H1 (cell line): ENCODE measurements at regions not wholly inside any gene's neighbourhood (a gene's known extent, or its start where the extent isn't known, plus 50 kb on each side); places are given as distances from the start of the nearest gene placed in this dataset.

ENCODE experiments used
- CTCF ChIA-PET: fragments of 300-600 bp; sonication (Branson Sonifier 250); formaldehyde crosslinking; loops from one replicate; lab custom pipeline; 2021; ENCODE audit not compliant: partially characterized antibody; lab: Charles Lee
- POLR2A ChIA-PET: fragments of 300-600 bp; sonication (Branson Sonifier 250); formaldehyde crosslinking; loops from one replicate; lab custom pipeline; 2021; ENCODE audit warnings: inconsistent platforms; ENCODE audit not compliant: partially characterized antibody; lab: Charles Lee
- DNase-seq, 2 experiments: peaks; one replicate each; pipeline versions ENCODE4 v3.0.0 to v3.0.0-alpha.2; 2010 to 2022; ENCODE audit warnings: low spot score in 2 of 2, low read depth in 1 of 2, mixed read lengths in 1 of 2
- FAIRE-seq: peaks from 2 replicates; lab custom pipeline; 2011; peaks lifted over from hg19 to GRCh38; lab: Jason Lieb, UNC
- H2AFZ ChIP-seq: 2 replicates; pipeline ENCODE4 v1.8.1; 2012; ENCODE audit warnings: low read length, inconsistent platforms
- H2AK5ac ChIP-seq: 2 replicates; pipeline ENCODE4 v1.6.1; 2013; ENCODE audit warnings: low read depth, low read length
- H2BK120ac ChIP-seq: replicated peaks from 2 replicates; pipeline ENCODE3; 2013; ENCODE audit warnings: low read depth, low read length, inconsistent platforms
- H2BK12ac ChIP-seq: 2 replicates; pipeline ENCODE4 v1.6.1; 2013; ENCODE audit warnings: low read depth, low read length
- H2BK15ac ChIP-seq: 2 replicates; pipeline ENCODE4 v1.6.1; 2013; ENCODE audit warnings: low read length
- H2BK20ac ChIP-seq: 2 replicates; pipeline ENCODE4 v1.6.1; 2013; ENCODE audit warnings: low read length
- H2BK5ac ChIP-seq: 2 replicates; pipeline ENCODE4 v1.6.1; 2013; ENCODE audit warnings: low read depth, low read length
- H3K14ac ChIP-seq: 2 replicates; pipeline ENCODE4 v1.6.1; 2013; ENCODE audit warnings: inconsistent platforms; ENCODE audit not compliant: insufficient read length
- H3K18ac ChIP-seq: 2 replicates; pipeline ENCODE4 v1.6.1; 2013; ENCODE audit warnings: low read length; ENCODE audit errors: extremely low read depth
- H3K23ac ChIP-seq: 2 replicates; pipeline ENCODE4 v1.6.1; 2013; ENCODE audit warnings: inconsistent platforms; ENCODE audit not compliant: insufficient read length
- H3K23me2 ChIP-seq: 2 replicates; pipeline ENCODE4 v1.6.1; 2013; ENCODE audit warnings: low read depth, low read length
- H3K27ac ChIP-seq: 2 replicates; pipeline ENCODE4 v1.6.1; 2011; ENCODE audit warnings: low read depth, low read length, inconsistent platforms
- H3K27me3 ChIP-seq, 4 experiments: replicated peaks in 1 of 4; 1 replicate in 1 of 4; 2 replicates in 3 of 4; pipeline versions ENCODE4 v1.6.1 to v1.8.1; 2011 to 2013; ENCODE audit warnings: low read length in 3 of 4, mild to moderate bottlenecking in 3 of 4, inconsistent platforms in 2 of 4, mixed read lengths in 2 of 4, moderate library complexity in 1 of 4; ENCODE audit not compliant: control insufficient read depth in 3 of 4, insufficient read depth in 3 of 4; ENCODE audit errors: extremely low read depth in 1 of 4
- H3K36me3 ChIP-seq, 4 experiments: 2 replicates each; pipeline versions ENCODE4 v1.6.1 to v1.8.1; 2011 to 2013; ENCODE audit warnings: mild to moderate bottlenecking in 4 of 4, low read length in 3 of 4, moderate library complexity in 2 of 4, control low read depth in 1 of 4, inconsistent platforms in 1 of 4; ENCODE audit not compliant: insufficient read depth in 4 of 4, control insufficient read depth in 2 of 4
- H3K4ac ChIP-seq: replicated peaks from 2 replicates; pipeline ENCODE3; 2013; ENCODE audit warnings: low read length, low read depth, mixed read lengths, inconsistent platforms; ENCODE audit not compliant: insufficient read length
- H3K4me1 ChIP-seq, 4 experiments: replicated peaks in 1 of 4; 1 replicate in 1 of 4; 2 replicates in 3 of 4; pipeline versions ENCODE4 v1.6.1 to v1.8.1; 2011 to 2013; ENCODE audit warnings: low read length in 3 of 4, inconsistent platforms in 2 of 4, mixed read lengths in 1 of 4; ENCODE audit not compliant: insufficient read depth in 4 of 4, control insufficient read depth in 3 of 4
- H3K4me2 ChIP-seq, 2 experiments: 2 replicates each; pipeline versions ENCODE4 v1.6.1 to v1.8.1; 2011 to 2013; ENCODE audit warnings: low read depth in 2 of 2, low read length in 2 of 2, control low read depth in 1 of 2, inconsistent platforms in 1 of 2, mild to moderate bottlenecking in 1 of 2; ENCODE audit not compliant: insufficient read depth in 1 of 2
- H3K4me3 ChIP-seq, 4 experiments: fragments of 200-600, 300-600 bp in 1 of 4; sonication (generic), shearing (Covaris generic), sonication (Bioruptor Twin) in 1 of 4; 2 replicates each; pipeline versions ENCODE4 v1.5.1 to v1.8.1; 2011 to 2016; ENCODE audit warnings: low read length in 4 of 4, low read depth in 3 of 4, control low read depth in 2 of 4, inconsistent platforms in 2 of 4, mild to moderate bottlenecking in 2 of 4, mixed read lengths in 1 of 4, moderate library complexity in 1 of 4; ENCODE audit not compliant: insufficient read depth in 2 of 4; ENCODE audit errors: extremely low read depth in 1 of 4
- H3K56ac ChIP-seq: replicated peaks from 2 replicates; pipeline ENCODE3; 2013; ENCODE audit warnings: low read depth, mild to moderate bottlenecking, mixed read lengths, low read length, inconsistent platforms; ENCODE audit not compliant: insufficient read length
- H3K79me1 ChIP-seq: 2 replicates; pipeline ENCODE4 v1.6.1; 2013; ENCODE audit warnings: low read depth, low read length, control low read depth
- H3K79me2 ChIP-seq, 2 experiments: 2 replicates each; pipeline versions ENCODE4 v1.6.1 to v1.8.1; 2012 to 2013; ENCODE audit warnings: low read length in 2 of 2, mild to moderate bottlenecking in 2 of 2, inconsistent platforms in 1 of 2; ENCODE audit not compliant: insufficient read depth in 2 of 2, control insufficient read depth in 1 of 2
- H3K9ac ChIP-seq, 4 experiments: replicated peaks in 1 of 4; 1 replicate in 1 of 4; 2 replicates in 3 of 4; pipeline versions ENCODE4 v1.6.1 to v1.8.1; 2011 to 2013; ENCODE audit warnings: low read depth in 3 of 4, low read length in 3 of 4, control low read depth in 2 of 4, mild to moderate bottlenecking in 2 of 4, moderate library complexity in 2 of 4, inconsistent platforms in 1 of 4; ENCODE audit errors: extremely low read depth in 1 of 4
- H3K9me3 ChIP-seq, 2 experiments: 2 replicates each; pipeline versions ENCODE4 v1.6.1 to v1.8.1; 2012 to 2013; ENCODE audit warnings: mild to moderate bottlenecking in 2 of 2, moderate library complexity in 2 of 2, control low read depth in 1 of 2, inconsistent platforms in 1 of 2, low read depth in 1 of 2, low read length in 1 of 2, mixed read lengths in 1 of 2; ENCODE audit not compliant: insufficient read depth in 2 of 2
- H4K20me1 ChIP-seq, 2 experiments: replicated peaks in 1 of 2; 2 replicates each; pipeline versions ENCODE3 to v1.8.1; 2011 to 2013; ENCODE audit warnings: inconsistent platforms in 2 of 2, low read length in 2 of 2, mild to moderate bottlenecking in 1 of 2; ENCODE audit not compliant: insufficient read depth in 2 of 2, control insufficient read depth in 1 of 2
- H4K5ac ChIP-seq: 2 replicates; pipeline ENCODE4 v1.6.1; 2013; ENCODE audit warnings: low read length, low read depth, mixed read lengths, inconsistent platforms; ENCODE audit not compliant: insufficient read length
- H4K8ac ChIP-seq: 2 replicates; pipeline ENCODE4 v1.8.0; 2013; ENCODE audit warnings: mild to moderate bottlenecking, moderate library complexity, low read length, inconsistent platforms; ENCODE audit not compliant: insufficient read depth; ENCODE audit errors: extremely low read depth
- H4K91ac ChIP-seq: replicated peaks from 2 replicates; pipeline ENCODE3; 2013; ENCODE audit warnings: low read length, mixed read lengths, inconsistent platforms; ENCODE audit not compliant: insufficient read length
- FOSL1 ChIP-seq: IDR thresholded peaks from 2 replicates; pipeline ENCODE4 v1.6.1; 2011; ENCODE audit warnings: mild to moderate bottlenecking, low read depth, low read length, moderate library complexity; ENCODE audit not compliant: insufficient read depth
- NRF1 ChIP-seq: IDR thresholded peaks from 2 replicates; pipeline ENCODE4 v1.6.1; 2011; ENCODE audit warnings: mild to moderate bottlenecking, low read depth, low read length, improper control_type of control experiment
- TAF7 ChIP-seq: optimal IDR thresholded peaks from 2 replicates; pipeline ENCODE3; 2011; ENCODE audit warnings: low read depth, mild to moderate bottlenecking, inconsistent platforms, low read length, moderate library complexity, borderline replicate concordance
- WGBS, 2 experiments: shearing (Covaris generic) in 1 of 2; methylation state at CpG; one replicate each; pipeline versions ENCODE4 v1.1.6 to v1.1.7; 2013 to 2015; ENCODE audit warnings: low lambda C conversion rate in 2 of 2, mixed read lengths in 2 of 2, inconsistent platforms in 1 of 2, low coverage in 1 of 2, missing lambda C conversion rate in 1 of 2; ENCODE audit not compliant: insufficient replicate concordance in 2 of 2, insufficient coverage in 1 of 2, insufficient read length in 1 of 2; ENCODE audit errors: extremely low coverage in 1 of 2, missing lambda C conversion rate in 1 of 2; 5-methylcytosine and 5-hydroxymethylcytosine counted together

GRCh38 chr17:34140006-34140405 lies 115.1 kb upstream of the CCL2 start:
- Histone ChIP-seq H4K8ac (no peak overlapping the region), H3K27ac (no peak overlapping the region), H3K14ac (no peak overlapping the region), H3K36me3 (no peaks in the 10 kb centered on the region), H3K23ac (no peak overlapping the region), H3K27me3 (no peaks in the 10 kb centered on the region), H3K4me3 (no peak overlapping the region), H3K4me2 (no peak overlapping the region), H3K79me2 (no peaks in the 10 kb centered on the region), H3K9ac (no peak overlapping the region), H2AK5ac (no peak overlapping the region), H3K18ac (no peak overlapping the region), H4K20me1 (no peaks in the 10 kb centered on the region), H2BK5ac (no peak overlapping the region), H2BK15ac (no peak overlapping the region), H3K9me3 (no peaks in the 10 kb centered on the region; a peak in 1 of 4 replicates), H2BK120ac (no peak overlapping the region), H2BK12ac (no peak overlapping the region), H3K4me1 (peaks cover 2 to 19% (median 10%) of the 10 kb centered on the region in 4 experiments; a peak in 4 of 7 replicates), H2BK20ac (no peak overlapping the region), H3K56ac (no peak overlapping the region), H3K23me2 (no peaks in the 10 kb centered on the region), H3K79me1 (no peaks in the 10 kb centered on the region), H4K91ac (no peak overlapping the region), H2AFZ (no peak overlapping the region), H4K5ac (no peak overlapping the region), H3K4ac (no peak overlapping the region)
- DNase-seq: no peak
- ChIA-PET POLR2A (interaction anchor here (0.8 kb wide), 1 partner anchor 9 kb away, joined by 3 read pairs; no protein-coding TSS in a partner anchor), CTCF (interaction anchor here (0.7 to 3.1 kb wide), 3 partner anchors 32 to 357 kb away, joined by 3 to 13 read pairs (median 4); no protein-coding TSS in a partner anchor)
- no peak for TF ChIP-seq TAF7
- TF ChIP-seq FOSL1: no peak
- no peak for TF ChIP-seq NRF1
- FAIRE-seq: no peak
- WGBS, 2 experiments: 64% methylated on average over 8 of the region's 8 CpGs; no CpG with 5 or more reads in 1 of the 2 experiments
